HL-60/S4 treated with retinoic acid at 250 ng/mL for 4 days and 3 days (cell line): ENCODE measurements at regions not wholly inside any gene's neighbourhood (a gene's known extent, or its start where the extent isn't known, plus 50 kb on each side); places are given as distances from the start of the nearest gene placed in this dataset.

Source experiments
- in situ Hi-C: fragments of 300-500 bp; cut with MboI; formaldehyde crosslinking; loops from 2 replicates; pipeline ENCODE4 v1.7.0; 2022; ENCODE audit warnings: low sequenced_read_pairs

DNA sequence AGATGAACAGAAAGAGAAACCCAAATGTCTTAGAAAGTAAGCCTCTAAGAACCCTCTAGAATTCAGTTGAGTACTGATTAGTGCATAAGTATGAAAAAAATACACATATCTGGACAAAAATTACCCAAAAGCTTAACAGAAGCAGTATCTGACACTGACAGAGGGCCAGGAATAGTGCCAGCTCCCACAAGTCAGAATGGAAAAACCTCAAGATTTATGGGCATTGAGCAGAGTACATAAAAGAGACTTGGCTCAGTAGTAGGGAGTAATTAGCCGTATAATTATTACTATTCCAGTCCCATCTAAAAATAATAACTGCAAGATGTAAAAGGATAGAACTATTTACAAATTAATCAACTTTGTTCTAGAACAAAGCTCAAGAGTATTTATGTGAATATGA is 834.5 kb downstream of the FAM181B start:
- in situ Hi-C loops: no loop called here

DNA sequence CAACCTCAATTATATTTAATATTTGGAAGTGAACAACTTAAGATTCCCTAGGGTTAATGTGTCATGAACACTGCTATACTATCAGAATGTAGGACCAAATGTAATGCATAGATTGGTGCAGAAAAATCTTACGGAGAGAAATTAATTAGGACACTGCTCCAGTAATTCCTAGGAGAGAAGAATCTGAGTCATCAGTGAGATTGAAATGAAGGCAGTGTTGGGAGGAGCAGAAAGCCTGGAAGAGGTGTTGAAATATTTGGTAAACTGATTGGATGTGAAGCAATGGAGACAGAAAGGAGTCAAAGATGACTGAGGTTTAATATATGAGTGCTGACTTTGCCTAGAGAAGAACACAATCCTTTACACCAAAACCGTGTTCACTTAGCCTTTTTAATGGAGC is 836.0 kb downstream of the FAM181B start:
- in situ Hi-C loops: no loop called here

DNA sequence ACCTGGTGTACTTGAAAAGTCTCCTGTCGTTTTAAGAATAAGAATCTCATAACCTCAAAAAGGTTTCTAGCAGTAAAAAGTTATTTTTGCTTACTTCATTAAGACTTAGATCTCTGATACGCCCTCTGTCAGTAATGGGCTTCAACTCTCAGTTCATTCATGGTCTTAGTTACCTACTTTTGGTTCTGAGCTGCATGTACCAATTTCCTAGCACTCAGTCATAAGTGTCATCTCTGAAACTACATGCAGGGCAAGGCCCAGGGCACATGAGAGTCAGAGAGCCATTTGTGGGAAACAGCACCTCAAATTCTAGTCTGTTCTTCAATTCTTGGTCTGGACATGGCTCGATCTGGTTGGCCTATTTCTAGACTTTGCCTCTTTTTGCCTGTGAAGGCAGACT is 838.4 kb downstream of the FAM181B start:
- in situ Hi-C loops: no loop called here

DNA sequence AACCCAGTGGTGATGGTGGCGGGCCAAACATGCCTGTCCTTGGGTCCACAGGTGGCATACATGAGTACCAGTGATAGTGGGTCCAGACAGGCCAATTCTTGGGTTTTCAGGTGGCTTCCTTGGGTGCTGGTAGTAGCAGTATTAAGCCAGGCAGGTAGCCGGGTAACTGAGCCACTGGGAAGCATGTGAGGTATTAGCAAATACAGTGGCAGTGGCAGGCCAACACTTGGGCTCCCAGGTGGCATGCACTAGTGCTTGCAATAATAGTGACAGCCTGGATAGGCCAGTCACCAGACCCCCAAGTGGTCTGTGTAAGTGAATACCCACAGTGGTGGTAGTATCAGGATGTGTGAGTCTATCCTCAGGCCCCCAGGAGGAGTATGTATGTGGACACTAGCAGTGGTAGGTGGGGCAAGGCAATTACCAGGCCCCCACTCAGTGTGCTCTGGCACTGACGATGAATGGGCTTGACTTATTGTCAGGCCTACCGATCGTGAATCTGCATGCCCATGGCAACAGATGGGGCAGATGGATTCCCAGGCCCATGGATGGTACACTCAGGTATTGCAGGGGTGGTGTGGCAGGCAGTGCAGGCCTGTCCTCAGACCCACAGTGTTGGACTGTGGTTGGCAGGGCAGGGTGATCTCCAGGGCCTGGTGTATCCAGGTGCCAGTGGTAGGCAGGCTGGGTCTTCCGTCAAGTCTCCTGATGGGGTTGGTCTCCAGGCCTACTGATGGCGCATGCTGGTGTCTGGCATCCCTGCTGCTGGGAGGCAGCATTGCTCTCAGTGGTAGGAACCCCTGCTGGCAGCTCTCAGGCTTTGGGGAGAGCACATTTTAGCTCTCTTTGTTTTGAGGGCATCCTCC is 840.7 kb downstream of the FAM181B start:
- in situ Hi-C loops: no loop called here

DNA sequence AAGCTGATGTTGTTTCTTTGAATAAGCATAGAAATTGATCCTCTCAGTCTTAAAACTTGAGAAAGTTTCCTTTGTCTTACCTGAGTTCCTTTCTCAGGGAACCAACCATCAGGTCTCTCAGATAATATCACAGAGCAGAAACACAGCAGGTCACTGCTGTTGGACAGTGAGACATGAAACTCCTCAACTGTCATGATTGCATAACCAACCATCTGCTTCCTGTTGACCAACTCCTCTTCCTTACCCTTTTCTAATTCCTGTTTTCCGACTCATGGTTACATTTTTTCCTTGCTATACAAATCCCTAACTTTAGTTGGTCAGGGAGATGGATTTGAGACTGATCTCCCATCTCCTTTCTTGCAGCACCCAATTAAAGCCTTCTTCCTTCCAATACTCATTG is 845.3 kb downstream of the FAM181B start:
- in situ Hi-C loops: no loop called here

DNA sequence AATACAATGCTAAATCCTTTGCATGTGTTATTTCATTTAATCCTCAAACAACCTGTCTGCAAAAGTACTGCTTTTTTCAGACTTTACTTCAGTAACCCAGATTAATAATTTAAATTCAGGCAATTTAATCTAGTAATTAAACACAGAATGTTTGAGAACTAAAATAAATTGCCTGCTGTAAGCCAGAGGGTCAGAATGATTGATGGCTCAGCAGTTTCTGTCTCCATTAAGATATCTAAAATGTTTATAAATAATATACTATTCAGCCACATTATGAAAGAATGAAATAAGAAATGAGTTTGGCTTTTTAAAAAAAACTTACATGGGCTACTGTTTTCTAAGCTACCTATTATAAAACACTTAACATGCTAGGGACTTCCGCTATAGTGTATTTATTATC is 846.0 kb downstream of the FAM181B start:
- in situ Hi-C loops: no loop called here

DNA sequence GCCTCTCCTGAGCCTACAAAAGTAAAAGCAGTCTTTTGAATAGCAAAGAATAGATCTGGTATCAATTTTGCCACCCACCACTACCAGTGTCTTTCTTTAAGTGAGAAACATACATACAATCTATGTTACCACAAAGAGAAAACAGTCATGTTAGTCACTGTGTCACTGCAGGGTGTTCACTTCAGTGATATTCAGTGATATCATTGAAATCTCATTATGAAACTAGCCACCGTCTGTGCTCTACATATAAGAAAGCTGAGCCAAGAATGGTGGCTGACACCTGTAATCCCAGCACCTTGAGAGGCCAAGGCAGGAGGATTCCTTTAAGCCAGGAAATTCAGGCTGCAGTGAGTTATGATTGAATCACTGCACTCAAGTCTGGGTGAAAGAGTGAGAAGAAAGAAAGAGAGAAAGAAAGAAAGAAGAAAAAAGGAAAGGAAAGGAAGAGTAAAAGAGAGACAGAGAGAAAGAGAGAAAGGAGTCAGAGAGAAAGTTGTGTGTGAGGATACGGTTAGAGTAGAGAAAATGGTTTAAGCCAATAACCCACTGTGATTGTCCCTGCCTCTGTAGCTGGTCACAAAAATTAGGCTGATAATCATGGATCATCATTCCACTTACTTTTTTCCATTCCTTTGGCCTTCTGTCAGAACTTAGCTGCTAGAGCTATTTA is 847.1 kb downstream of the FAM181B start:
- in situ Hi-C loops: no loop called here

DNA sequence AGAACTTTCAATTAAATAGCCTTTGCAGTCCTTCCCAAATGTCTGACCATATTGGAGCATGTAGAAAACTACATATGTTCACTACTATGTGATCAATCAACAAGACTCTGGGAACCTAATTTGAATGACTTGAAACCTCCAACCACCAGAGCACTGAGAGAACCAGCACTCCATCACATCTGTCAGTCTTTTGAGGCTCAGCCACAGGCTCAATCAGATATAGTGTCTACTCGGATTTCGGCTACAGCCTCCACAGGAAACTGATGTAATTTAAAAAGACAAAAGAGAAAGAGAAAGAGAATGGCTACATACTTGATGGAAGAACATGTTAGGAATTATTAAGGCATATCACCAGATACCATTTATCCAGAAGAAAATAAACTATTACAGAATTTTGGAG is 859.0 kb downstream of the FAM181B start:
- in situ Hi-C loops: no loop called here

DNA sequence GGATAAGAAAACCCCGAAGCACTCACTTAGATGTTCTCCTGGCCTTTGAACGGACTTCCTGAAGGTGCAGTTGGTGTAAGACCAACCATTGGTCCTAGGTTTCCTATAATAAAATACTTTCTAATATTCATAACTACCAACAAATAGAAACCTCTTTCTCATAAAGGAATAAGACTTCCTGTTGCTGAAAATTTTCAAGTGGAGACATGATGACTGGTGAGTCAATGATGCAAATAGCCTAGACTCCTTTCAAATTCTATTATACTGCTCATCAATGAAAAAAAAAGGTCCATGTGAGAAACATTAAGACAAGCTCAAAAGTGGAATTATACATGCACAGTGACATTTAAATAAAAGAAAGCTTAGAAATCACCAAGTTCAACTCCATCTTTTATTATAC is 862.8 kb downstream of the FAM181B start:
- in situ Hi-C loops: no loop called here

DNA sequence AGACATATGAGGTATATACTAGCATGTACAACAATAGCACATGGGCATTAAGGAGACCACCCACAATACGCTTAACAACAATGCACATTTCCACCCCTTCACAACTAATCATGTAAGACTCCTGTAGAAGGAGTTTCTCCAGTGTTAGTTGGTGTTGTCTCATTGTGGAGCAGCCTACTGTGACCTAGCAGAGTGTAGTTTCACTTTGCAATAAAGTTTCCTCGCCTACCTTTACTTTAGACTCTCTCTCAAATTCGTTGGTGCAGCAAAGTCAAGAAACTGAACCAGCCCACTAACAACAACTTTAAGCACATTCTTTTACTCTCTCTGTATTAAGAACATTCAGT is 863.6 kb downstream of the FAM181B start:
- in situ Hi-C loops: no loop called here

DNA sequence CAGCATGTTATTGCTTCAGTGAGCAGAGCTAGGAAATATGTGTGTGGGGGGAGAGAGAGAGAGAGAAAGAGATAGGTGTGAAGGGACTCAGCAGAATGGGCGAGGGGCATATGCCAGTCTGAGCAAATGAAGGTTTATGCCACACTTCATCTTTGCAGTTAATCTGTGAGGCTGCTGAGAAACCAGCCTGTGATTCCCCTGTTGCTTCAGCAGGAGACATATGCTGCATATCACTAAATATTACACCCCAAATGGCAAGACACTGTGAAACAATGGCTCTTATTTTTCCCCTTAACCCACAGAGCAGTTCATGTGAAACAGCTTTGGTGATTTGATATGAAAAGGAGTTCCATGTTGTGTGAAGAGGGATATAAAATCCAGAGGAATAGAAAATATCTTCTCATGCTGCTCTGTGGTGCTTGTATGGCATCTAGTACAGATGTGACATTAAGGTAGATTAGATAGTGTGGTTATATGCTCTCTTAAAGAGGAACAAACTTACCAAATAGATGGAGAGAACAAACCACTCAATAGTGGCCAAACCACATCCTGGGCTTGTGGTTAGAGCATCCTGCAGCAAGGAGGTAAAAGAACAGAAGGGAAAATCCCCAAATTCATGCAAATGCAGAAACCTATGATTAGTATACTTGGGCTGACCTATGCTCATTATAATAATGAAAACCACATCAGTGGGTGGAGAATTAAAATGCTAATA is 864.2 kb downstream of the FAM181B start:
- in situ Hi-C loops: no loop called here

DNA sequence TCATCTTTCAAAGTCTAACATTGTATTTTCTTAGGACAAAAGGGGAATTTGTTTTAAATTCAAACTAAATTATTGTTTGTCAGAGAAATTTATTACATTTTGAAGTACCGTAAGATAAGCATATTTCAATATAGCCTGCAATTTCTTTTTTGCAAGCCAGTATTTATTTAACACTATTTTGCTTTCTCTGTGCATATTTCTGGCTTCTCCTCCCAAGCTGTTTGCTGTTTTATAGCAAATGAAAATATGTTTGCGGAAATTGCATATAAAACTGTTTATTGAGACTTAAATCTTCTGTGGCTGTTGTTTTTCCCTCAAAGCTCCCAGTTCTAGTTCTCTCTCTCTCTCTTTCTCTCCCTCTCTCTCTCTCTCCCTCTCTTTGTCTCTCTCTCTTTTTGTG is 866.8 kb downstream of the FAM181B start:
- in situ Hi-C loops: no loop called here

DNA sequence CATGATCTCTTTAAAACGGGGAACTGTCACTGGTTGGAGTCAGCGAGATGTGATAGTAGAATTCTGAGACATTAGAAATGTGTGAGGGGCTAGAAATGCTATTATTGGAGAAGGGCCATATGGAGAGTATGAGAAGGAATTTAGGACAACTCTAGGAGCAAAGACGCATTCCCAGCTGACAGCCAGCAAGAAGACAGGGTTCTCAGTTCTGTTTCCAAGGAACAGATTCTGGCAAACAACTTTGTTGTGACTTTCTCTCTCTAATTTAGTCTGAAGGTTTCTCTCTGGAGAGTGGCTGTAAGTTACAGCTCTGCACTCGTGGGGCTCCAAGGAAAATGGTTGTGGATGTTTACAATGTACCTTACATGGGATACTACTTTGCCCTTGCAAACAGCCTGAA is 876.3 kb downstream of the FAM181B start:
- in situ Hi-C loops: no loop called here

DNA sequence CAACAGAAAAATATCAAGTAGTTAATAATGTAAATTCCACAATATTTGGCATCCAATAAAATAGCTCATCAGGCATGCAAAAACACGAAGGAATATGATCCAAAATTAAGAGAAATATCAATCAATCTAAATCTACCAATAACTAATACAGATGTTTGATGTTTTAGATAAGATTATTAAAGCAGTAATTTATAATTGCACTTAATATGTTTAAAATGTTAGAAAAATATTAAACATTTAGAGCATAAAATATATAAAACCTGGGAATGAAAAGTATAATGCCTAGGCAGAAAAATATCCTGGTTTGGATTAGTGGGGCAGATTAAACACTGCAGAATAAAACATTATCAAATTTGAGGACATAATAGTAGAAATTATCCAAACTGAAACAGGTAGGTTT is 879.9 kb downstream of the FAM181B start:
- in situ Hi-C loops: no loop called here

DNA sequence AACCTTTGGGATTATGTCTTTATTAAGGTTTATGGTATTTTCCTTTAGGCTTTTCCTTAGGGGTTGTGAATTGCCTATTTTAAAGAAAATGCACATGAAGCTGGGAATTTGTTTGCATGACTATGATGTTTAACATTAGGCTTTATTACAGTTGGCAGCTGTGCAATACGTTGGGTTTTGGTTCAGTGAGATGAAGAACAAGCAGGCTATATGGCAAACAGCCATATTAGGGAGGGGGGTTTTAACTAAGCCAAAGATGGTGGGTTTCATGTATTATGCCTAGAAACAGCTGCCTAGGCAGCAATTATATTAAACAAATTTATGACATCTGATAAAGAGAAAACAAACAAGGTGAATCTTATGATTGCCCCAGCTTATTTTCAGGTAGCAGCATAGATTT is 880.8 kb downstream of the FAM181B start:
- in situ Hi-C loops: no loop called here

DNA sequence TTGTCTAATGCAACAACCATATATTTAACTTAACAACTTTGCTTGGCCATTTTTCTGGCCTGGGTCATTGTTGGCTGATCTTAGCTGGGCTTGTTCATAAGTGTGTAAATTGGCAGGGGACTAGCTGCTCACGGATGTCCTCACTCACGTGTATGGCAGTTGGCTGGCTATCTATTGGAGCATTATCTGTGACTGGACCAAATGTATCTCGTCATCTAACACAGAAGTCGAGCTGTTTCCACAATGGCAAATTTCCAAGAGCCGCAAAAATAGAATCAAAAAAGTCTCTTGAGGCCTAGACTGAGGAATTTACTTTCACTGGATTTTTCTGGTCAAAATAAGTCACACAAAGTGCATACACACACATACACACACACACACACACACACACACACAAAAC is 893.3 kb downstream of the FAM181B start:
- in situ Hi-C loops: no loop called here

DNA sequence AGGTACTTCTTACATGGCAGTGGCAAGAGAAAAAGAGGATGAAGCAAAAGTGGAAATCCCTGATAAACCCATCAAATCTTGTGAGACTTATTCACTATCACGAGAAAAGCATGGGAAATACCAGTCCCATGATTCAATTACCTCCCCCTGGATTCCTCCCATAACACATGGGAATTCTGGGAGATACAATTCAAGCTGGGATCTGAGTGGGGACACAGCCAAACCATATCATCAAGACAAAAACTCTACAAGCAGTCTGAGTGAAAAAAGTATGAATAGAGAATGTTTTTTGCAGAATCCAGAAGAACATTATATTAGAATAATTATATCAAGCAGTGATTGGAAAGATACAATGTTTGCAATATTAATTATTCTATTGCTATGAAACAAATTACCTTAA is 893.7 kb downstream of the FAM181B start:
- in situ Hi-C loops: no loop called here

DNA sequence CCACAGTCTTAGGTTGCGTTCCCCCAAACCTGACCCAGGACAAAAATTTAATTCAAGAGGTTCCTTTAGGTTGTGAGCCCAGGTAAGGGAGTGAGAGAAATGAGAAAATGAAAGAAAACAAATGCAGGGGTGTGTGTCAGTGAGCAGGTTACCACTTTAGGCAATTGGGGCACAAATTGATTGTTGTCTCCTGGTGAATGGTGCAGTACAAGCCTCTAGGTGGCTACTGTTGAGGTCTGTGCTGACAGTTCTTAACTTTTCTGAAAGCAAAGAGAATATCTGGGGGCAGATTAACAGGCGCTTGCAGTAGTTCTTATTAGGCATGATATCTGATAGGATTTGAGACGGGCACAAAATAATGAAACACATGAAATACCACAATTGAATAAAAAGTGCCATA is 894.6 kb downstream of the FAM181B start:
- in situ Hi-C loops: no loop called here

DNA sequence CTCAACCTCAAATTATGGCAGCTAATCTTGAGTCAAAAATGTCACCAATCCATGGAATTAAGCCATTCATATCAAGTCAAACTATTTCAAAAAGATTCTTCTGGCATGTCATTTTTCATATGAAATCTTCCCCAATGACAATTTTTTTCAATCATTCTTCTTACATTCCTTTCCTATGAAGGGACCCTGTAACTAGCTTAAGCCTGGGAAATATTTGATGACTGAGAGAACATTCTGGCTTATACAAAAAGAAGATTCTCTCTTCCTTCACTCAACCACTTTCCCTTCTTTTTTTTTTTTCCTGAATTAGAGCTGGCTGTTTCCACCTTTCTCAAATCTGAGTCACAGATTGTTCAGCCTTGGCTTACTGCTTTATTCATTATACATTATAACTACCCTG is 903.7 kb downstream of the FAM181B start:
- in situ Hi-C loops: no loop called here

DNA sequence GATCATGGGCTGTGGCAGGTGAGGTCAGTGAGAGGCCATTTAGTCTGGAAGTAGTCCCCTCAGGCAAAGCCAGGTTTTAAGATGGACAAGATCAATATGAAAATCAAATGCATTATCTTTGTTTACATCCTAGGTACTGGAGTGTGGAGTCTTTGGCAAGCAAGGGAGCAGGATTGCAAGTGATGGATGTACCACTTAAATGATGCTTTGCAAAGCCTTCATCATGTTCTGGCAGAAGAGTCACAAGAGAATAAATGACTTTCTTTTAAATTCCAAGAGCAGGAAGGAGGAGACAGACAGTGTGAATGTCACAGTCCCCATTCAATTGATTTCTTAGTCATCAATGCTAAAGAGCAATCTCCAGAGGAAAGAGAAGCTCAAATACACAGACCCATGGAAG is 908.3 kb downstream of the FAM181B start:
- in situ Hi-C loops: no loop called here

DNA sequence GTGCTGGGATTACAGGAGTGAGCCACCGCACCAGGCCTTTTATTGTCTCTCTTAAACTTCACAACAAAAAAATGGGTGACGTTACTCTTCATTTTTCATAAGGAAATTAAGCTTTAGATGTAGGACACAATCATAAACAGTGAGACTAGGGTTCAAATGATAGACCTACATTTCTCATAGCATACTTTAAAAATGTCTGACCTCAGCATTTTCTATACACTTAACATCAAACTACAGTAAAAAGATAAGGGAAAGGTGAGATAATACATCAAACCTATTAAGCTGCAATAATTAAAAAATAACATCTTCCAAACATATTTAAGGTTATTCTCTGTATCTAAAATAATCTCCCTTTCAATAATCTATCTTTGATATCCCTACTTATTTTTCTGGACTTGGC is 914.2 kb downstream of the FAM181B start:
- in situ Hi-C loops: no loop called here

DNA sequence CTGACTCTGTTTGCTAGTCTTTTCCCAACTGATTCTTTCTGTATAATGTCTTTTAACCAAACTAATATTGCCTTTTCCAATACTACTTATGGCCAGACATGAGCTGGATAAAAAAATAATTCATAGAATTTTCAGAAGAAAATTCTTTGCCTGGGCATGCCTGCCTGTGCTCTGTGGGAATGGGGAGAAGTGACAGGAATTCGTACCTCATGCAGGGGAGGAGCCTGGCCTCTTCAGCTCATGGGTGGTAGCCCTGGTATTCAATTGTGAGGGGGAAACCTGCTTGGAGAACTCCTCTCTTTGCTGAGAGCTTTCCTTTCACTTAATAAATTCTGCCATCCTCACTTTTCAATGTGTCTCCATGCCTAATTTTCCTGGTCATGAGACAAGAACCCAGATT is 928.8 kb downstream of the FAM181B start:
- in situ Hi-C loops: no loop called here
